ENCODE measurements at regions not wholly inside any gene's neighbourhood (a gene's known extent, or its start where the extent isn't known, plus 50 kb on each side); places are given as distances from the start of the nearest gene placed in this dataset.
"Not testable (repeated sequence)": the region's sequence is repeated elsewhere in the genome, so short reads cannot be mapped to it uniquely, and the experiment has no call there.

DNA sequence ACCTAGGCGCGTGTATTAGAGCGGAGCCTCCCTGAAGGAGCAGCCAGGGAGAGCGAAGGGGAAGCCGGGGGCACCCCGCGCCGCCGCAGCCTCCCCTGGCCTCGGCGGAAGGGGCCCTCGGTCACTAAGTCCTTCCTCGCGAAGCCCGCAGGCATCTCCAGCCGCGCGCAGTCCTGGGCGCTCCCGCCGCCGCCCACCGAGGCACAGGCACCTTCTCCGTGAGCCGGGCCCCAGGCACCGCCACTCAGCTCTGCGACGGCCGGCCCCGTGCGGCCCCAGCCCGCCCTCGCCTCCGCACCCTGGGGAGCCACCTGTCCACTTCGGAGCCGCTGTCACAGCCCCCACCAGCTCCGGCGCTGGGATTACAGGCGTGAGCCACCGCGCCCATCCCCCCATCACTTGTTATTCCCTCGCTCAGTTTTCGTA, 80.8 kb downstream of the ZNF467 start:
- Histone ChIP-seq H3K4me3 (ENCODE audit: low read depth in 1 of 2, low read length in 2 of 2) (no peak overlapping the region), H3K9me3 (ENCODE audit: low read length) (no peaks in the 10 kb centered on the region), H3K36me3 (ENCODE audit: insufficient read depth, low read length) (no peaks in the 10 kb centered on the region), H3K27ac (ENCODE audit: low read depth, low read length) (no peak overlapping the region), H3K4me1 (ENCODE audit: insufficient read depth, low read length) (peaks cover 11% of the 10 kb centered on the region), H3K9ac (ENCODE audit: low read length) (no peak overlapping the region), H3K27me3 (ENCODE audit: control insufficient read depth in 1 of 2, insufficient read depth in 2 of 2, low read length in 2 of 2) (peaks cover 8 to 17% of the 10 kb centered on the region in 2 donors)

- H3K36me3 ChIP-seq (ENCODE audit: insufficient read depth, low read length): no peaks in the 10 kb centered on the region
- H3K4me3 ChIP-seq (ENCODE audit: low read depth in 1 of 2, low read length in 2 of 2): no peak overlapping the region
- no peaks in the 10 kb centered on the region for H3K9me3 ChIP-seq (ENCODE audit: low read length)
- no peak overlapping the region for H3K27ac ChIP-seq (ENCODE audit: low read depth, low read length)
- H3K9ac ChIP-seq (ENCODE audit: low read length): no peak overlapping the region
- H3K27me3 ChIP-seq (ENCODE audit: control insufficient read depth in 1 of 2, insufficient read depth in 2 of 2, low read length in 2 of 2): peaks cover 8 to 17% of the 10 kb centered on the region in 2 donors
- H3K4me1 ChIP-seq (ENCODE audit: insufficient read depth, low read length): peaks cover 11% of the 10 kb centered on the region
These were observed 81.3 kb downstream of the ZNF467 start for GRCh38 chr7:149692056-149692455.

DNA sequence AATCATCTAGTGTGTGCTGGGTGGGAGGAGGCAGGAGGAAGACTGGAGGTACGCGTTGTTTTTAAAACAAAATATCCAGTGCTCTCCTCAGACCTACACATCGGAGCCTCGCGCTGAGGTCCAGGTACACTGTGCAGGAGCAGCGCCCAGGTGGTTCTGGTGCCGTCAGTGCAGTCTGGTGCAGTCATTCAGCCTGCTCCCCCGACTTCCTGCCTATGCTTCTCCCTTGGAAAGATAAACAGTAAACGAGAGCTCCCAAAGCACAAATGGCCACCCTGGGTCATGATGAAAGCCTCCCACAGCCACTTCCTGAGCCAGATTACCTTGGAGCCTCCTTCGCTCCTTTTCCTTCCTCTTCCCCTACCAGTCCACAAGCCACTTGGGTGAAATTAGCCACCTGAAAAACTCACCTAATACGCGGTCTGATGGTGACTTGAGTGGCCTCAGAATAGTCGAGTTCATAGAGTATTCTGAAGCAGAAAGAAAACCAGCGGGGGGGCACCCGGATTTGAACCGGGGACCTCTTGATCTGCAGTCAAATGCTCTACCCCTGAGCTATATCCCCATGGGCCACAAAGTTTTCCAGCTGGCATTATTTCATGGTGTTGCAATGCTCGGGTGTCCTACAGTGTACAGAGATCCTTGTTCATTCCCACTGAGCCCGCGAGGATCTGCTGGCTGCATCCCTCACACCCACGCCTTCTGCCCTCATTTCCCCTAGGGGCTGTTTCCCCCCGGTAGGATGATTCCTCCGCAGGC, 82.5 kb downstream of the ZNF467 start:
- no peak overlapping the region for H3K4me3 ChIP-seq (ENCODE audit: low read depth in 1 of 2, low read length in 2 of 2)
- H3K27ac ChIP-seq (ENCODE audit: low read depth, low read length): no peak overlapping the region
- H3K9me3 ChIP-seq (ENCODE audit: low read length): no peaks in the 10 kb centered on the region
- no peaks in the 10 kb centered on the region for H3K36me3 ChIP-seq (ENCODE audit: insufficient read depth, low read length)
- no peak overlapping the region for H3K9ac ChIP-seq (ENCODE audit: low read length)
- peaks cover 16% of the 10 kb centered on the region for H3K4me1 ChIP-seq (ENCODE audit: insufficient read depth, low read length)
- peaks cover 8 to 17% of the 10 kb centered on the region in 2 donors for H3K27me3 ChIP-seq (ENCODE audit: control insufficient read depth in 1 of 2, insufficient read depth in 2 of 2, low read length in 2 of 2)

- H3K9me3 ChIP-seq (ENCODE audit: low read length): no peaks in the 10 kb centered on the region
- H3K27me3 ChIP-seq (ENCODE audit: control insufficient read depth in 1 of 2, insufficient read depth in 2 of 2, low read length in 2 of 2): peaks cover 8 to 17% of the 10 kb centered on the region in 2 donors
- no peak overlapping the region for H3K27ac ChIP-seq (ENCODE audit: low read depth, low read length)
- no peaks in the 10 kb centered on the region for H3K36me3 ChIP-seq (ENCODE audit: insufficient read depth, low read length)
- no peak overlapping the region for H3K4me3 ChIP-seq (ENCODE audit: low read depth in 1 of 2, low read length in 2 of 2)
- no peak overlapping the region for H3K9ac ChIP-seq (ENCODE audit: low read length)
- H3K4me1 ChIP-seq (ENCODE audit: insufficient read depth, low read length): peaks cover 16% of the 10 kb centered on the region
These were observed 84.1 kb downstream of the ZNF467 start for GRCh38 chr7:149689291-149689721.

DNA sequence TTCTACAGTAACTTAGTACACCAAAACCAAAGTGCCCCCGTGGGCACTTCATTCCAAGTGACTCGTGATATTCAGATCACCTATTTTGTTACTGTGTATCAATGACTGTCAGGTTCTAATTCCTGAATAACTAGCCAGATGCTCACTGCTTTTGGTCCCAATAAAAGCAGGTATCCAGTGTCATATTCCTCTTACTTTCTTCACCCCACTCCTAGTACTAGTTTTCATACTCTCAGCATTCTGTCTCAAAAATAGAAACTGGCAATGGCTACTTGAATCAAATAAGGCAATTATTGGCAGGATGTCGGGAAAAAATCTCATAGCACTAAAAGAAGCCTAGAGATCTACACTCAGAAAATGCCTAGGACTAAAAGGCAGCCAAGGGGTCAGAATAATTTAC, 84.6 kb downstream of the ZNF467 start:
- Histone ChIP-seq H3K4me1 (ENCODE audit: insufficient read depth, low read length) (peaks cover 16% of the 10 kb centered on the region), H3K9ac (ENCODE audit: low read length) (no peak overlapping the region), H3K27me3 (ENCODE audit: control insufficient read depth in 1 of 2, insufficient read depth in 2 of 2, low read length in 2 of 2) (peaks cover 8 to 17% of the 10 kb centered on the region in 2 donors), H3K4me3 (ENCODE audit: low read depth in 1 of 2, low read length in 2 of 2) (no peak overlapping the region), H3K9me3 (ENCODE audit: low read length) (no peaks in the 10 kb centered on the region), H3K36me3 (ENCODE audit: insufficient read depth, low read length) (no peaks in the 10 kb centered on the region), H3K27ac (ENCODE audit: low read depth, low read length) (no peak overlapping the region)

GRCh38 chr7:149687820-149688219, 85.6 kb downstream of the ZNF467 start:
- not testable (repeated sequence) for H3K36me3 ChIP-seq (ENCODE audit: insufficient read depth, low read length); H3K9me3 ChIP-seq (ENCODE audit: low read length); H3K27ac ChIP-seq (ENCODE audit: low read depth, low read length); H3K4me3 ChIP-seq (ENCODE audit: low read depth in 1 of 2, low read length in 2 of 2); H3K9ac ChIP-seq (ENCODE audit: low read length)
- H3K27me3 ChIP-seq (ENCODE audit: control insufficient read depth in 1 of 2, insufficient read depth in 2 of 2, low read length in 2 of 2): peaks cover 7 to 16% of the 10 kb centered on the region in 2 donors
- H3K4me1 ChIP-seq (ENCODE audit: insufficient read depth, low read length): peaks cover 16% of the 10 kb centered on the region

GRCh38 chr7:149686449-149686848, 86.9 kb downstream of the ZNF467 start:
- H3K27me3 ChIP-seq (ENCODE audit: control insufficient read depth in 1 of 2, insufficient read depth in 2 of 2, low read length in 2 of 2): peaks cover 0 to 10% of the 10 kb centered on the region in 2 donors
- no peaks in the 10 kb centered on the region for H3K9me3 ChIP-seq (ENCODE audit: low read length)
- H3K9ac ChIP-seq (ENCODE audit: low read length): no peak overlapping the region
- no peak overlapping the region for H3K27ac ChIP-seq (ENCODE audit: low read depth, low read length)
- H3K4me3 ChIP-seq (ENCODE audit: low read depth in 1 of 2, low read length in 2 of 2): no peak overlapping the region
- H3K4me1 ChIP-seq (ENCODE audit: insufficient read depth, low read length): peaks cover 16% of the 10 kb centered on the region
- H3K36me3 ChIP-seq (ENCODE audit: insufficient read depth, low read length): no peaks in the 10 kb centered on the region

DNA sequence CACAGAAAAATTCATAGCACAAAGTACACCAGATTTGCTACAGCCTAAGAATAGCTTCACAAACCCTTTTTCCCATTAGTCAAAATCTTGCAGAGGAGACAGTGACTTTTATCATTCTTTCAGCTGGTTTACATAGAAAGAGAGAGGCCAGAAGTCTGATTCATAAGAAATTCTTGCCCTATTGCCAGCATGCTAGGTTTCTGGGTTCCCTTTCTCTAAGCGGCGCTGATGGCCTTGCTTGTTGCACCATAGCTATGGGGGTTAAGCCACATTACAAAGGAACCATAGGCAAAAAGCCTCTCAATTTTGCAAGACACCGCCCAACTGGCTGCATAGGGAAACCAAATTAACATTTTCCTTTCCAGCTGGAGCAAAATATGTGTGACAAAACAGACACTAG, 87.4 kb downstream of the ZNF467 start:
- Histone ChIP-seq H3K4me3 (ENCODE audit: low read depth in 1 of 2, low read length in 2 of 2) (no peak overlapping the region), H3K9ac (ENCODE audit: low read length) (no peak overlapping the region), H3K27me3 (ENCODE audit: control insufficient read depth in 1 of 2, insufficient read depth in 2 of 2, low read length in 2 of 2) (peaks cover 0 to 7% of the 10 kb centered on the region in 2 donors), H3K27ac (ENCODE audit: low read depth, low read length) (no peak overlapping the region), H3K4me1 (ENCODE audit: insufficient read depth, low read length) (peaks cover 16% of the 10 kb centered on the region), H3K9me3 (ENCODE audit: low read length) (no peaks in the 10 kb centered on the region), H3K36me3 (ENCODE audit: insufficient read depth, low read length) (no peaks in the 10 kb centered on the region)

DNA sequence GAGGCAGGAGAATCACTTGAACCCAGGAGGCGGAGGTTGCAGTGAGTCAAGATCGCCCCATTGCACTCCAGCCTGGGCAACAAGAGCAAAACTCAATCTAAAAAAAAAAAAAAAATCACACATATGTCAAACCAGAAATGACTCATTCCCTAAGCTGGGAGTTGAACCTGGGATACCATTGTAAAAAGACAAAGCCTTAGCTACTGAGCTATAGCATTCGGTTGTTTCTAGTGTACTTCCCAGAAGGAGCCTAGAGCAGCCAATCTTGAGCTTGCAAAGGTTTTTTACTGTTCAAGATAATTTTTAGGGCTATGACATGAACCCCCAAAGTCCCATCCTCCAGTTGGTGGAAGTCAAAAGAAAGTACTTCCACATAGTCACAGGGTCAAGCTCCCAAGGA, 87.9 kb downstream of the ZNF467 start:
- Histone ChIP-seq H3K36me3 (ENCODE audit: insufficient read depth, low read length) (no peaks in the 10 kb centered on the region), H3K4me3 (ENCODE audit: low read depth in 1 of 2, low read length in 2 of 2) (no peak overlapping the region), H3K4me1 (ENCODE audit: insufficient read depth, low read length) (peaks cover 16% of the 10 kb centered on the region), H3K9ac (ENCODE audit: low read length) (no peak overlapping the region), H3K27ac (ENCODE audit: low read depth, low read length) (no peak overlapping the region), H3K27me3 (ENCODE audit: control insufficient read depth in 1 of 2, insufficient read depth in 2 of 2, low read length in 2 of 2) (peaks cover 0 to 1% of the 10 kb centered on the region in 2 donors), H3K9me3 (ENCODE audit: low read length) (no peaks in the 10 kb centered on the region)

DNA sequence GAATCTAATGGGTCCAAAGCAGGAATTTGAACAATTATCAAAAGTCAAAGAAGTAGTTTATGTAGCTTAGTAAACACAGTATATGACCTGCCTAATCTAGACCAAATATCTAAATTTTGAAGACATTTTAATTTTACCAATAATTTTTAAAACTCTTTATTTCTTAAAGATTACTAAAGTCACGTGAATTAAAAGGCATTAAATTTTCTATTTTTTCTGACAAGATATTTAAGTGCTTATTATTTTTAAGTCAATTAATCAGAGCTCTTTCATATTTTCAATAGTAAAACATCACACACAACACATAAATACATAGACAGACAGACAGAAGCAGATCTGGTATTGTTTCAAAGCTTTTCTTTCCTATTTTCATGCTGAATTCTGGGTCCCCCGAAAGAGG, 89.5 kb downstream of the ZNF467 start:
- Histone ChIP-seq H3K4me1 (ENCODE audit: insufficient read depth, low read length) (peaks cover 5% of the 10 kb centered on the region), H3K4me3 (ENCODE audit: low read depth in 1 of 2, low read length in 2 of 2) (no peak overlapping the region), H3K27me3 (ENCODE audit: control insufficient read depth in 1 of 2, insufficient read depth in 2 of 2, low read length in 2 of 2) (no peaks in the 10 kb centered on the region), H3K27ac (ENCODE audit: low read depth, low read length) (no peak overlapping the region), H3K9ac (ENCODE audit: low read length) (no peak overlapping the region), H3K9me3 (ENCODE audit: low read length) (no peaks in the 10 kb centered on the region), H3K36me3 (ENCODE audit: insufficient read depth, low read length) (no peaks in the 10 kb centered on the region)

GRCh38 chr7:149683181-149683580, 90.2 kb downstream of the ZNF467 start:
- peaks cover 5% of the 10 kb centered on the region for H3K4me1 ChIP-seq (ENCODE audit: insufficient read depth, low read length)
- H3K36me3 ChIP-seq (ENCODE audit: insufficient read depth, low read length): no peaks in the 10 kb centered on the region
- no peak overlapping the region for H3K27ac ChIP-seq (ENCODE audit: low read depth, low read length)
- H3K27me3 ChIP-seq (ENCODE audit: control insufficient read depth in 1 of 2, insufficient read depth in 2 of 2, low read length in 2 of 2): no peaks in the 10 kb centered on the region
- H3K9ac ChIP-seq (ENCODE audit: low read length): no peak overlapping the region
- no peaks in the 10 kb centered on the region for H3K9me3 ChIP-seq (ENCODE audit: low read length)
- no peak overlapping the region for H3K4me3 ChIP-seq (ENCODE audit: low read depth in 1 of 2, low read length in 2 of 2)

- Histone ChIP-seq H3K9me3 (ENCODE audit: low read length) (no peaks in the 10 kb centered on the region), H3K27ac (ENCODE audit: low read depth, low read length) (no peak overlapping the region), H3K27me3 (ENCODE audit: control insufficient read depth in 1 of 2, insufficient read depth in 2 of 2, low read length in 2 of 2) (no peaks in the 10 kb centered on the region), H3K36me3 (ENCODE audit: insufficient read depth, low read length) (no peaks in the 10 kb centered on the region), H3K4me3 (ENCODE audit: low read depth in 1 of 2, low read length in 2 of 2) (no peak overlapping the region), H3K9ac (ENCODE audit: low read length) (no peak overlapping the region), H3K4me1 (ENCODE audit: insufficient read depth, low read length) (peaks cover 5% of the 10 kb centered on the region)
These were observed 91.3 kb downstream of the ZNF467 start for GRCh38 chr7:149682038-149682437.

All from muscle layer of colon (tissue), 2 donors.